Mesothelial cell of epicardium (in vitro differentiated cells): ENCODE measurements at regions not wholly inside any gene's neighbourhood (a gene's known extent, or its start where the extent isn't known, plus 50 kb on each side); places are given as distances from the start of the nearest gene placed in this dataset.

Experiments
- DNase-seq, 2 experiments: peaks; one replicate each; pipeline ENCODE4 v3.0.0; 2021; ENCODE audit warnings: low spot score in 2 of 2; ENCODE audit not compliant: unreplicated experiment in 2 of 2
- H3K27ac Mint-ChIP-seq: 2 replicates; pipeline ENCODE4 v1.8.0; 2021; ENCODE audit warnings: mixed read lengths
- H3K27me3 Mint-ChIP-seq: 2 replicates; pipeline ENCODE4 v1.8.0; 2021; ENCODE audit warnings: low read depth, mixed read lengths
- H3K36me3 Mint-ChIP-seq: 2 replicates; pipeline ENCODE4 v1.8.0; 2021; ENCODE audit warnings: mixed read lengths
- H3K4me1 Mint-ChIP-seq: 2 replicates; pipeline ENCODE4 v1.8.0; 2021; ENCODE audit warnings: mixed read lengths
- H3K4me3 Mint-ChIP-seq: 2 replicates; pipeline ENCODE4 v1.8.0; 2021; ENCODE audit warnings: mild to moderate bottlenecking, moderate library complexity, mixed read lengths
- H3K9me3 Mint-ChIP-seq: 2 replicates; pipeline ENCODE4 v1.8.0; 2021; ENCODE audit warnings: mixed read lengths
- CTCF ChIP-seq: fragments of 200-600 bp; sonication (generic); IDR thresholded peaks from one replicate; pipeline ENCODE4 v1.5.0; 2021; ENCODE audit warnings: antibody characterized with exemption; ENCODE audit not compliant: unreplicated experiment

- no peak for TF ChIP-seq CTCF
- no peak overlapping the region for H3K27ac Mint-ChIP-seq
- H3K9me3 Mint-ChIP-seq = peaks cover 6% of the 10 kb centered on the region
- H3K4me1 Mint-ChIP-seq = peaks cover 8% of the 10 kb centered on the region
- no peak overlapping the region for H3K4me3 Mint-ChIP-seq
- H3K36me3 Mint-ChIP-seq = no peaks in the 10 kb centered on the region
- no peaks in the 10 kb centered on the region for H3K27me3 Mint-ChIP-seq
- DNase-seq = no peak
Measured at GRCh38 chr6:121917834-121918559, 481.5 kb upstream of the HSF2 start.

GRCh38 chr6:121920616-121921015, 478.8 kb upstream of the HSF2 start:
- no peak for DNase-seq
- Mint-ChIP-seq H3K27ac (no peak overlapping the region), H3K27me3 (no peaks in the 10 kb centered on the region), H3K36me3 (no peaks in the 10 kb centered on the region), H3K9me3 (no peaks in the 10 kb centered on the region), H3K4me3 (no peak overlapping the region), H3K4me1 (peaks cover 15% of the 10 kb centered on the region)
- TF ChIP-seq CTCF = no peak

GRCh38 chr6:121925024-121925423, 474.4 kb upstream of the HSF2 start:
- no peak for TF ChIP-seq CTCF
- Mint-ChIP-seq H3K27me3 (no peaks in the 10 kb centered on the region), H3K9me3 (peaks cover 6% of the 10 kb centered on the region), H3K4me3 (no peak overlapping the region), H3K27ac (peak overlapping the region; percentile 44), H3K4me1 (peaks cover 18% of the 10 kb centered on the region), H3K36me3 (no peaks in the 10 kb centered on the region)
- DNase-seq = no peak

GRCh38 chr6:121925534-121926255, 473.8 kb upstream of the HSF2 start:
- H3K4me3 Mint-ChIP-seq = no peak overlapping the region
- peaks cover 18% of the 10 kb centered on the region for H3K4me1 Mint-ChIP-seq
- no peak for TF ChIP-seq CTCF
- no peaks in the 10 kb centered on the region for H3K36me3 Mint-ChIP-seq
- H3K27me3 Mint-ChIP-seq = no peaks in the 10 kb centered on the region
- H3K9me3 Mint-ChIP-seq = peaks cover 6% of the 10 kb centered on the region
- no peak for DNase-seq
- peak overlapping the region; percentile 58 for H3K27ac Mint-ChIP-seq

GRCh38 chr6:121929301-121929700, 470.2 kb upstream of the HSF2 start:
- no peak for TF ChIP-seq CTCF
- no peak for DNase-seq
- peaks cover 34% of the 10 kb centered on the region for H3K4me1 Mint-ChIP-seq
- peaks cover 6% of the 10 kb centered on the region for H3K9me3 Mint-ChIP-seq
- no peaks in the 10 kb centered on the region for H3K27me3 Mint-ChIP-seq
- H3K27ac Mint-ChIP-seq = no peak overlapping the region
- no peaks in the 10 kb centered on the region for H3K36me3 Mint-ChIP-seq
- no peak overlapping the region for H3K4me3 Mint-ChIP-seq
